DOHH2 (cell line): ENCODE measurements at regions not wholly inside any gene's neighbourhood (a gene's known extent, or its start where the extent isn't known, plus 50 kb on each side); places are given as distances from the start of the nearest gene placed in this dataset.

ENCODE experiments used
- CTCF ChIP-seq: fragments of 200-600 bp; sonication (generic); IDR thresholded peaks from one replicate; pipeline ENCODE4 v1.5.1; 2014; ENCODE audit warnings: antibody characterized with exemption, mild to moderate bottlenecking, low read depth, low read length; ENCODE audit not compliant: poor library complexity, severe bottlenecking
- EZH2phosphoT487 ChIP-seq: fragments of 200-600 bp; sonication (generic); IDR thresholded peaks from 2 replicates; pipeline ENCODE4 v1.6.1; 2017; ENCODE audit warnings: borderline replicate concordance, mild to moderate bottlenecking, antibody characterized with exemption, low read length, moderate library complexity, mixed read lengths

- no peak for TF ChIP-seq CTCF
- TF ChIP-seq EZH2phosphoT487: no peak
Observed at GRCh38 chr22:17269224-17269606, 50.0 kb upstream of the ADA2 start.
